T-helper 1 cell treated with Interleukin-12 subunit alpha and Interleukin-12 subunit beta and Interleukin-4 antibody, amounts not matched to agents 30 μg/mL and 1 μg/mL, for 36 hours (primary cell): ENCODE measurements at regions not wholly inside any gene's neighbourhood (a gene's known extent, or its start where the extent isn't known, plus 50 kb on each side); places are given as distances from the start of the nearest gene placed in this dataset.

Experiments
- H3K27ac Mint-ChIP-seq: one replicate; pipeline ENCODE4 v1.8.0; 2021; ENCODE audit warnings: mild to moderate bottlenecking, mixed read lengths
- H3K27me3 Mint-ChIP-seq: one replicate; pipeline ENCODE4 v1.8.0; 2021; ENCODE audit warnings: low read depth, mixed read lengths
- H3K36me3 Mint-ChIP-seq: one replicate; pipeline ENCODE4 v1.8.0; 2021; ENCODE audit warnings: low read depth, mixed read lengths
- H3K4me1 Mint-ChIP-seq: one replicate; pipeline ENCODE4 v1.8.0; 2021; ENCODE audit warnings: low read depth, mixed read lengths
- H3K4me3 Mint-ChIP-seq: one replicate; pipeline ENCODE4 v1.8.0; 2021; ENCODE audit warnings: mild to moderate bottlenecking, moderate library complexity, mixed read lengths
- H3K9me3 Mint-ChIP-seq: one replicate; pipeline ENCODE4 v1.8.0; 2021; ENCODE audit warnings: mixed read lengths

GRCh38 chr13:78402708-78403400 lies 200.5 kb downstream of the POU4F1 start:
- H3K4me3 Mint-ChIP-seq, result no peak overlapping the region
- H3K27me3 Mint-ChIP-seq, result no peaks in the 10 kb centered on the region
- no peaks in the 10 kb centered on the region for H3K9me3 Mint-ChIP-seq
- H3K36me3 Mint-ChIP-seq, result no peaks in the 10 kb centered on the region
- no peak overlapping the region for H3K27ac Mint-ChIP-seq
- H3K4me1 Mint-ChIP-seq, result no peaks in the 10 kb centered on the region

- H3K4me3 Mint-ChIP-seq, result no peak overlapping the region
- no peaks in the 10 kb centered on the region for H3K9me3 Mint-ChIP-seq
- no peaks in the 10 kb centered on the region for H3K36me3 Mint-ChIP-seq
- no peaks in the 10 kb centered on the region for H3K4me1 Mint-ChIP-seq
- no peaks in the 10 kb centered on the region for H3K27me3 Mint-ChIP-seq
- H3K27ac Mint-ChIP-seq, result no peak overlapping the region
Observed at GRCh38 chr13:78401873-78402707, 201.3 kb downstream of the POU4F1 start.

GRCh38 chr13:78398743-78399410 lies 204.5 kb downstream of the POU4F1 start:
- Mint-ChIP-seq H3K4me3 (no peak overlapping the region), H3K4me1 (no peaks in the 10 kb centered on the region), H3K27me3 (no peaks in the 10 kb centered on the region), H3K9me3 (no peaks in the 10 kb centered on the region), H3K36me3 (no peaks in the 10 kb centered on the region), H3K27ac (no peak overlapping the region)

- Mint-ChIP-seq H3K9me3 (no peaks in the 10 kb centered on the region), H3K4me1 (no peaks in the 10 kb centered on the region), H3K27ac (no peak overlapping the region), H3K4me3 (no peak overlapping the region), H3K27me3 (no peaks in the 10 kb centered on the region), H3K36me3 (no peaks in the 10 kb centered on the region)
Observed at GRCh38 chr13:78393286-78394142, 209.8 kb downstream of the POU4F1 start.

GRCh38 chr13:78383899-78384298 lies 219.5 kb downstream of the POU4F1 start:
- H3K27me3 Mint-ChIP-seq, result no peaks in the 10 kb centered on the region
- H3K4me1 Mint-ChIP-seq, result no peaks in the 10 kb centered on the region
- H3K36me3 Mint-ChIP-seq, result no peaks in the 10 kb centered on the region
- no peak overlapping the region for H3K27ac Mint-ChIP-seq
- no peaks in the 10 kb centered on the region for H3K9me3 Mint-ChIP-seq
- H3K4me3 Mint-ChIP-seq, result no peak overlapping the region

GRCh38 chr13:78383071-78383484 lies 220.3 kb downstream of the POU4F1 start:
- H3K4me3 Mint-ChIP-seq, result no peak overlapping the region
- H3K9me3 Mint-ChIP-seq, result no peaks in the 10 kb centered on the region
- H3K36me3 Mint-ChIP-seq, result no peaks in the 10 kb centered on the region
- H3K4me1 Mint-ChIP-seq, result no peaks in the 10 kb centered on the region
- no peak overlapping the region for H3K27ac Mint-ChIP-seq
- no peaks in the 10 kb centered on the region for H3K27me3 Mint-ChIP-seq

- no peak overlapping the region for H3K4me3 Mint-ChIP-seq
- no peaks in the 10 kb centered on the region for H3K4me1 Mint-ChIP-seq
- H3K9me3 Mint-ChIP-seq, result no peaks in the 10 kb centered on the region
- H3K27ac Mint-ChIP-seq, result no peak overlapping the region
- H3K27me3 Mint-ChIP-seq, result no peaks in the 10 kb centered on the region
- no peaks in the 10 kb centered on the region for H3K36me3 Mint-ChIP-seq
Observed at GRCh38 chr13:78382491-78382890, 220.9 kb downstream of the POU4F1 start.

- Mint-ChIP-seq H3K9me3 (no peaks in the 10 kb centered on the region), H3K4me1 (no peaks in the 10 kb centered on the region), H3K4me3 (no peak overlapping the region), H3K27me3 (no peaks in the 10 kb centered on the region), H3K36me3 (no peaks in the 10 kb centered on the region), H3K27ac (no peak overlapping the region)
Observed at GRCh38 chr13:78376822-78377221, 226.5 kb downstream of the POU4F1 start.

- H3K36me3 Mint-ChIP-seq, result no peaks in the 10 kb centered on the region
- no peak overlapping the region for H3K4me3 Mint-ChIP-seq
- no peaks in the 10 kb centered on the region for H3K4me1 Mint-ChIP-seq
- no peaks in the 10 kb centered on the region for H3K9me3 Mint-ChIP-seq
- H3K27me3 Mint-ChIP-seq, result no peaks in the 10 kb centered on the region
- H3K27ac Mint-ChIP-seq, result no peak overlapping the region
Observed at GRCh38 chr13:78376033-78376432, 227.3 kb downstream of the POU4F1 start.

GRCh38 chr13:78372581-78372980 lies 230.8 kb downstream of the POU4F1 start:
- Mint-ChIP-seq H3K27me3 (no peaks in the 10 kb centered on the region), H3K4me1 (no peaks in the 10 kb centered on the region), H3K4me3 (no peak overlapping the region), H3K36me3 (no peaks in the 10 kb centered on the region), H3K9me3 (no peaks in the 10 kb centered on the region), H3K27ac (no peak overlapping the region)

- no peak overlapping the region for H3K27ac Mint-ChIP-seq
- H3K4me3 Mint-ChIP-seq, result no peak overlapping the region
- H3K4me1 Mint-ChIP-seq, result no peaks in the 10 kb centered on the region
- no peaks in the 10 kb centered on the region for H3K36me3 Mint-ChIP-seq
- H3K9me3 Mint-ChIP-seq, result no peaks in the 10 kb centered on the region
- no peaks in the 10 kb centered on the region for H3K27me3 Mint-ChIP-seq
Observed at GRCh38 chr13:78370231-78370630, 233.1 kb downstream of the POU4F1 start.

- Mint-ChIP-seq H3K36me3 (no peaks in the 10 kb centered on the region), H3K9me3 (no peaks in the 10 kb centered on the region), H3K4me1 (no peaks in the 10 kb centered on the region), H3K27me3 (no peaks in the 10 kb centered on the region), H3K27ac (no peak overlapping the region), H3K4me3 (no peak overlapping the region)
Observed at GRCh38 chr13:78364711-78365110, 238.6 kb downstream of the POU4F1 start.

- Mint-ChIP-seq H3K4me1 (no peaks in the 10 kb centered on the region), H3K4me3 (no peak overlapping the region), H3K27ac (no peak overlapping the region), H3K36me3 (no peaks in the 10 kb centered on the region), H3K9me3 (no peaks in the 10 kb centered on the region), H3K27me3 (no peaks in the 10 kb centered on the region)
Observed at GRCh38 chr13:78341032-78341431, 262.3 kb downstream of the POU4F1 start.

GRCh38 chr13:78339927-78340326 lies 263.4 kb downstream of the POU4F1 start:
- H3K4me1 Mint-ChIP-seq, result no peaks in the 10 kb centered on the region
- H3K27me3 Mint-ChIP-seq, result no peaks in the 10 kb centered on the region
- no peak overlapping the region for H3K4me3 Mint-ChIP-seq
- no peaks in the 10 kb centered on the region for H3K9me3 Mint-ChIP-seq
- H3K36me3 Mint-ChIP-seq, result no peaks in the 10 kb centered on the region
- H3K27ac Mint-ChIP-seq, result no peak overlapping the region
